ENCODE measurements at regions not wholly inside any gene's neighbourhood (a gene's known extent, or its start where the extent isn't known, plus 50 kb on each side); places are given as distances from the start of the nearest gene placed in this dataset.

GRCh38 chr20:24165301-24166122 is 176.9 kb upstream of the GGTLC1 start:
- Histone ChIP-seq H3K36me3 (ENCODE audit: control insufficient read depth, low read depth, low read length) (no peaks in the 10 kb centered on the region), H3K9ac (ENCODE audit: low read length) (no peak overlapping the region), H3K4me1 (ENCODE audit: control insufficient read depth, low read depth, low read length) (peaks cover 16% of the 10 kb centered on the region), H3K27me3 (ENCODE audit: control insufficient read depth, insufficient read depth, low read length) (no peaks in the 10 kb centered on the region), H3K4me3 (ENCODE audit: low read length) (no peak overlapping the region), H3K9me3 (ENCODE audit: control insufficient read depth, low read depth, low read length) (no peaks in the 10 kb centered on the region), H3K27ac (ENCODE audit: low read length) (no peak overlapping the region)

DNA sequence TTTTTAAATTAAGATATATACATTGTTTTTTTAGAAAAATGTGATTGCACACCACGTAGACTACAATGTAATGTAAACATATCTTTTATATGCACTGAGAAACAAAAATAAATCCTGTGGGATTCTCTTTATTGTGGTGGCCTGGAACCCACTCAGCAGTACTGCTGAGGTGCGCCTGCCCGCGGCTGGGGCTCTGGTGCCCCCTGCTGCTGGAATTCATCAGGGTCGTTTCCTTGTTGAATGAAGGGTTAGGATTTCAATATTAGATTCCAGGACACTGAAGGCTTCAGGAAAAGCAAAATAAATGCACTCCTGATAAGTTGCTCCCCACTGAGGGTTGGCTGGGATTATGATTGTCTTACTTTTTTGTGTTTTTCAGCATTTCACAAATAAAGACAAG is 175.8 kb upstream of the GGTLC1 start:
- H3K27me3 ChIP-seq (ENCODE audit: control insufficient read depth, insufficient read depth, low read length): no peaks in the 10 kb centered on the region
- H3K27ac ChIP-seq (ENCODE audit: low read length): no peak overlapping the region
- H3K4me1 ChIP-seq (ENCODE audit: control insufficient read depth, low read depth, low read length): peaks cover 16% of the 10 kb centered on the region
- no peaks in the 10 kb centered on the region for H3K36me3 ChIP-seq (ENCODE audit: control insufficient read depth, low read depth, low read length)
- H3K9me3 ChIP-seq (ENCODE audit: control insufficient read depth, low read depth, low read length): no peaks in the 10 kb centered on the region
- H3K4me3 ChIP-seq (ENCODE audit: low read length): no peak overlapping the region
- H3K9ac ChIP-seq (ENCODE audit: low read length): no peak overlapping the region

DNA sequence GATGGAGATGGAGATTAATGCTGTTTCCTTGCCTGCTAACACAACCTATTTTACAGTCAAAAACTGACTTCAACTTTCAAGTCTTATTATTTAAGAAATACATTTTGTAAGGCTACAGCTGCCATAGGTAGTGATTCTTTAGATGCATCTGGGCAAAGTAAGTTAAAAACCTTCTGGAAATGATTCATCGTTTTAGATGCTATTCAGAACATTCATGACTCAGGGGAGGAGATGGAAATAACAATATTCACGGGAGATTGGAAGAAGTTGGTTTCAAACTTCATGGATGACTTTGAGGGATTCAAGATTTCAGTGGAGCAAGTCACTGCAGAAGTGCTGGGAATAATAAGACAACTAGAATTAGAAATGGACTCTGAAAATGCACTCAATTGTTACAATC is 174.9 kb upstream of the GGTLC1 start:
- Histone ChIP-seq H3K36me3 (ENCODE audit: control insufficient read depth, low read depth, low read length) (no peaks in the 10 kb centered on the region), H3K27me3 (ENCODE audit: control insufficient read depth, insufficient read depth, low read length) (no peaks in the 10 kb centered on the region), H3K9me3 (ENCODE audit: control insufficient read depth, low read depth, low read length) (no peaks in the 10 kb centered on the region), H3K27ac (ENCODE audit: low read length) (no peak overlapping the region), H3K4me1 (ENCODE audit: control insufficient read depth, low read depth, low read length) (peaks cover 16% of the 10 kb centered on the region), H3K4me3 (ENCODE audit: low read length) (no peak overlapping the region), H3K9ac (ENCODE audit: low read length) (no peak overlapping the region)

GRCh38 chr20:24160563-24161281 is 172.1 kb upstream of the GGTLC1 start:
- Histone ChIP-seq H3K27me3 (ENCODE audit: control insufficient read depth, insufficient read depth, low read length) (no peaks in the 10 kb centered on the region), H3K36me3 (ENCODE audit: control insufficient read depth, low read depth, low read length) (no peaks in the 10 kb centered on the region), H3K9me3 (ENCODE audit: control insufficient read depth, low read depth, low read length) (no peaks in the 10 kb centered on the region), H3K4me1 (ENCODE audit: control insufficient read depth, low read depth, low read length) (peaks cover 6% of the 10 kb centered on the region), H3K9ac (ENCODE audit: low read length) (no peak overlapping the region), H3K4me3 (ENCODE audit: low read length) (no peak overlapping the region), H3K27ac (ENCODE audit: low read length) (no peak overlapping the region)

- no peak overlapping the region for H3K27ac ChIP-seq (ENCODE audit: low read length)
- H3K27me3 ChIP-seq (ENCODE audit: control insufficient read depth, insufficient read depth, low read length): no peaks in the 10 kb centered on the region
- H3K9me3 ChIP-seq (ENCODE audit: control insufficient read depth, low read depth, low read length): no peaks in the 10 kb centered on the region
- no peak overlapping the region for H3K4me3 ChIP-seq (ENCODE audit: low read length)
- H3K36me3 ChIP-seq (ENCODE audit: control insufficient read depth, low read depth, low read length): no peaks in the 10 kb centered on the region
- H3K4me1 ChIP-seq (ENCODE audit: control insufficient read depth, low read depth, low read length): no peaks in the 10 kb centered on the region
- no peak overlapping the region for H3K9ac ChIP-seq (ENCODE audit: low read length)
These were observed 169.7 kb upstream of the GGTLC1 start for GRCh38 chr20:24158281-24158680.

DNA sequence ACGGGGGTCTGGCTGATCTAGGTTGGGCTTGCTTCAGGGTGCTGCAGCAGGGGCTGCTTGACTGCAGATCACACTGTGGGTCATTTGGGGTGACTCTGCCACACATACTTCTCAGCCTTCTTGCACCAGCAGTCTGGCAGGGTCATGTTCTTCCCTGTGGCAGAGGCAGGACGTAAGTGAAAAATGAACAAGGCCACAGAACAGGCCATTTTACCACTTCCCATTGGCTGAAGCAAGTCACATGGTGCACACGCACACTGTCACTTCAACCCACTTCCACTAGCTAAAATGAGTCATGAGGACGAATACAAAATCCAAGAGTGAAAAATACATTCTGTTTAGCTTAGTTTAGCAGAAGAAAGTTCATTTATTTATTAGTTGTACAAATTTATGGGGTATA is 168.6 kb upstream of the GGTLC1 start:
- Histone ChIP-seq H3K27me3 (ENCODE audit: control insufficient read depth, insufficient read depth, low read length) (no peaks in the 10 kb centered on the region), H3K9me3 (ENCODE audit: control insufficient read depth, low read depth, low read length) (no peaks in the 10 kb centered on the region), H3K4me1 (ENCODE audit: control insufficient read depth, low read depth, low read length) (no peaks in the 10 kb centered on the region), H3K27ac (ENCODE audit: low read length) (no peak overlapping the region), H3K9ac (ENCODE audit: low read length) (no peak overlapping the region), H3K4me3 (ENCODE audit: low read length) (no peak overlapping the region), H3K36me3 (ENCODE audit: control insufficient read depth, low read depth, low read length) (no peaks in the 10 kb centered on the region)

DNA sequence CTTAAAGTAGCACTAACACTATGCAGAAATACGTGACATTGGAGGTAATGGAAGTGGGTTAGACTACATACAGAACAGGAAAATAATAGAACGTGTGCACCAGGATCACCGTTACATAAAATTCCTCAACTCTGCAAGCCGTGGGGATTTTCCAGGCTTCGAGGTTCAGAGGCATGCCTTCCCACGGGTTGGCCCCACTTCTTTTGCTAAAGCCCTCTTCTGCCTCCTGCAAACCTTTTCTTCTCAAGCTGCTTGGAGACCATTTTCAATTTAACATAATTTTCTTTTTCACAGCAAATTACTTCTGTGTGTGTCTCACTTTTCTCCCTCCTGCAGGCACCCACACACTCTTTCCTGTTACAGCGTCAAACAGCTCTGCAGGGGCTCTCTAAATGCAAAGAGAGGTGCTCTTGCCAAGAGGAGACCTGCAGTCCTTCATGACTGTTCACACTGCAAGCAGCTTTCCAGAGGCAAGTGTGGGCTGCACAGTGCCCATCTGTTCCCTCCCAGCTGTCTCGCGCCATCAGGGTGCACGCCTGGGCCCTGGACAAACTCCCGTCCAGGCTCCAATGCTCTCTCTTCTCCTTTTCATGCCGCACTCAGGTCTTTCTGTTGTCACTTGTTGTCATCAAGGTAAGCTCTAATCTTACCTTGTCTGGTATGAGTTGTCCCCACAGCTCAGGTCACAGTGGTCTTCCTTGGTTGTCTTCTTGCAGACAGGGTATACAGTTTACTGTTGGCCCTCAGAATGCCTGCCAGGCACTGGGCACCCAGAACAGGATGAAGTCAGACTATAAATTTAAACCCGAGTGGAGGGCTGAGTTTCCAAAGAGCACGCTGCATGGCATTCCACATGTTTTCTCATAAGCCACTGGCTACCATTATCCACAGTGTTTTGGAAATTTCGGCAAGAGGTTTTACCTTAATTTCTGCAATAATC is 164.8 kb upstream of the GGTLC1 start:
- no peak overlapping the region for H3K27ac ChIP-seq (ENCODE audit: low read length)
- no peak overlapping the region for H3K4me3 ChIP-seq (ENCODE audit: low read length)
- H3K9ac ChIP-seq (ENCODE audit: low read length): no peak overlapping the region
- no peaks in the 10 kb centered on the region for H3K9me3 ChIP-seq (ENCODE audit: control insufficient read depth, low read depth, low read length)
- H3K4me1 ChIP-seq (ENCODE audit: control insufficient read depth, low read depth, low read length): no peaks in the 10 kb centered on the region
- H3K27me3 ChIP-seq (ENCODE audit: control insufficient read depth, insufficient read depth, low read length): no peaks in the 10 kb centered on the region
- H3K36me3 ChIP-seq (ENCODE audit: control insufficient read depth, low read depth, low read length): no peaks in the 10 kb centered on the region

DNA sequence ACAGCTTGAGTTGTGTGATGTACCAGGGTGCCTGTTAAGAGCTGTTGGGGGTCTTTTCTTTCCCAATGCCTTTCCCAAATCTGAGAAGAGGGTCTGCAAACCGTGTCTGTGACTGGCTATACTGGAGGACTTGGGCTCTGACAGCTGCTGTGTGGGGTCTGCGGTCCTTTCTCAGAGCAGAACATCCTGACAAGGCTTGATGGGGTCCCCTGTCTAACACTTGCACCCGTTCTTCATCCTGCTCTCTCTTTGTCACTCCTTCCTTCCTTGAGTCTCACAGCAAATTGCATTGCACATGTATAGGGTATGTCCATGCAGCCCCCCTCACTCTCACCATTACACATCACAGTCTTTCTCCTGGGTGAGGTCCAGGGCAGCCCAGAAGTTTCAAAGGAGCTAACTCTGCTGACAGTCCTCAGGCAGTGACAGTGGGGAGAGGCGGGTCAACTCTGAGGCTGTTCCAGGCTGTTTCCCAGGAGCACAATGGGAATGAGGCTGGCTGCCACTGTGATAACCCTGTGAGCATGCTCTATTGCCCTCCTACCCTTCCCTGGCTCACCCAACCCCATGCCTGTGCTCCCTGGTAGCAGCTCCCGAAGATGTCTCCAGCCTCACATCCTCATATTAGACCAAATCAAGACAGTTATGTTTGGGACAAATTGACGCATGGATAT is 163.2 kb upstream of the GGTLC1 start:
- H3K36me3 ChIP-seq (ENCODE audit: control insufficient read depth, low read depth, low read length): no peaks in the 10 kb centered on the region
- no peaks in the 10 kb centered on the region for H3K27me3 ChIP-seq (ENCODE audit: control insufficient read depth, insufficient read depth, low read length)
- no peak overlapping the region for H3K4me3 ChIP-seq (ENCODE audit: low read length)
- H3K9ac ChIP-seq (ENCODE audit: low read length): no peak overlapping the region
- no peaks in the 10 kb centered on the region for H3K4me1 ChIP-seq (ENCODE audit: control insufficient read depth, low read depth, low read length)
- no peaks in the 10 kb centered on the region for H3K9me3 ChIP-seq (ENCODE audit: control insufficient read depth, low read depth, low read length)
- H3K27ac ChIP-seq (ENCODE audit: low read length): no peak overlapping the region

- no peak overlapping the region for H3K9ac ChIP-seq (ENCODE audit: low read length)
- no peaks in the 10 kb centered on the region for H3K9me3 ChIP-seq (ENCODE audit: control insufficient read depth, low read depth, low read length)
- H3K4me1 ChIP-seq (ENCODE audit: control insufficient read depth, low read depth, low read length): no peaks in the 10 kb centered on the region
- no peaks in the 10 kb centered on the region for H3K36me3 ChIP-seq (ENCODE audit: control insufficient read depth, low read depth, low read length)
- H3K27me3 ChIP-seq (ENCODE audit: control insufficient read depth, insufficient read depth, low read length): no peaks in the 10 kb centered on the region
- no peak overlapping the region for H3K4me3 ChIP-seq (ENCODE audit: low read length)
- no peak overlapping the region for H3K27ac ChIP-seq (ENCODE audit: low read length)
These were observed 161.8 kb upstream of the GGTLC1 start for GRCh38 chr20:24150406-24150805.

DNA sequence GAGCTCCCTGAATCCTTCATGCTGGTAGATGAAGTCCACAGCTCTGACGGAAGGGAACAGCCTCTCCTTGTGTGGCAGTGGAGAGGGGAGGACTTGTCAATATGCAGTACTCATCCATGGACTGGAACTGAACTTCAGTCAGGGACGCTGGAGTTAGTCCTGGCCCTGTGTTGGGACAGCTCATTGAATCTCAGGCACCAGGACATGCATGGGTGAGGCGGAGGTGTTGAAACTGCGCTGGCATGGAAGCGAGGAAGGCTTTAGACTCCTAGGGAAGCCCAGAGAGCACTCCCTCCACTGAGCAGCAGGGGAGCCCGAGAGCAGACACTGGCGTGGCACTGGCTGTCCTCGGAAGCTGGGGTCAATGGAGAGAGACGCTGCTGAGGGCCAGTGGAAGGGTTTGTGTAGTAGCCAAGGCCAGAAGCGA is 161.3 kb upstream of the GGTLC1 start:
- Histone ChIP-seq H3K9ac (ENCODE audit: low read length) (no peak overlapping the region), H3K4me1 (ENCODE audit: control insufficient read depth, low read depth, low read length) (no peaks in the 10 kb centered on the region), H3K27ac (ENCODE audit: low read length) (no peak overlapping the region), H3K4me3 (ENCODE audit: low read length) (no peak overlapping the region), H3K9me3 (ENCODE audit: control insufficient read depth, low read depth, low read length) (no peaks in the 10 kb centered on the region), H3K36me3 (ENCODE audit: control insufficient read depth, low read depth, low read length) (no peaks in the 10 kb centered on the region), H3K27me3 (ENCODE audit: control insufficient read depth, insufficient read depth, low read length) (no peaks in the 10 kb centered on the region)

- Histone ChIP-seq H3K27me3 (ENCODE audit: control insufficient read depth, insufficient read depth, low read length) (no peaks in the 10 kb centered on the region), H3K4me3 (ENCODE audit: low read length) (no peak overlapping the region), H3K27ac (ENCODE audit: low read length) (no peak overlapping the region), H3K4me1 (ENCODE audit: control insufficient read depth, low read depth, low read length) (no peaks in the 10 kb centered on the region), H3K9ac (ENCODE audit: low read length) (no peak overlapping the region), H3K36me3 (ENCODE audit: control insufficient read depth, low read depth, low read length) (no peaks in the 10 kb centered on the region), H3K9me3 (ENCODE audit: control insufficient read depth, low read depth, low read length) (no peaks in the 10 kb centered on the region)
These were observed 160.6 kb upstream of the GGTLC1 start for GRCh38 chr20:24149175-24149574.
